GM13976 (cell line): ENCODE measurements at regions not wholly inside any gene's neighbourhood (a gene's known extent, or its start where the extent isn't known, plus 50 kb on each side); places are given as distances from the start of the nearest gene placed in this dataset.

Experiments
- DNase-seq: peaks from one replicate; pipeline ENCODE4 v3.0.0; 2012; ENCODE audit warnings: low spot score
- CTCF ChIP-seq: IDR thresholded peaks from 2 replicates; pipeline ENCODE4 v1.5.1; 2012; ENCODE audit warnings: borderline replicate concordance, mild to moderate bottlenecking; ENCODE audit not compliant: insufficient read depth; ENCODE audit errors: extremely low read depth, missing control alignments, control extremely low read depth
- in situ Hi-C: fragments of 300-500 bp; cut with MboI; formaldehyde crosslinking; loops from one replicate; pipeline ENCODE4 v1.12.0; 2022; ENCODE audit warnings: low sequenced_read_pairs, mixed read lengths, inconsistent platforms; ENCODE audit not compliant: unreplicated experiment

GRCh38 chr18:46405832-46406538 is 251.0 kb downstream of the LOXHD1 start:
- TF ChIP-seq CTCF = no peak
- in situ Hi-C loops = no loop called here
- no peak for DNase-seq

- DNase-seq = no peak
- TF ChIP-seq CTCF = no peak
- in situ Hi-C loops = no loop called here
Measured at GRCh38 chr18:46406539-46406932, 250.5 kb downstream of the LOXHD1 start.

GRCh38 chr18:46407486-46408166 is 249.4 kb downstream of the LOXHD1 start:
- TF ChIP-seq CTCF = no peak
- no peak for DNase-seq
- in situ Hi-C loops = no loop called here

GRCh38 chr18:46408334-46408987 is 248.6 kb downstream of the LOXHD1 start:
- no peak for DNase-seq
- TF ChIP-seq CTCF = no peak
- in situ Hi-C loops = no loop called here

- no peak for TF ChIP-seq CTCF
- in situ Hi-C loops = no loop called here
- DNase-seq = no peak
Measured at GRCh38 chr18:46411191-46411828, 245.7 kb downstream of the LOXHD1 start.

GRCh38 chr18:46411867-46412690 is 244.9 kb downstream of the LOXHD1 start:
- no peak for DNase-seq
- in situ Hi-C loops = no loop called here
- no peak for TF ChIP-seq CTCF
